ENCODE measurements at regions not wholly inside any gene's neighbourhood (a gene's known extent, or its start where the extent isn't known, plus 50 kb on each side); places are given as distances from the start of the nearest gene placed in this dataset.

DNA sequence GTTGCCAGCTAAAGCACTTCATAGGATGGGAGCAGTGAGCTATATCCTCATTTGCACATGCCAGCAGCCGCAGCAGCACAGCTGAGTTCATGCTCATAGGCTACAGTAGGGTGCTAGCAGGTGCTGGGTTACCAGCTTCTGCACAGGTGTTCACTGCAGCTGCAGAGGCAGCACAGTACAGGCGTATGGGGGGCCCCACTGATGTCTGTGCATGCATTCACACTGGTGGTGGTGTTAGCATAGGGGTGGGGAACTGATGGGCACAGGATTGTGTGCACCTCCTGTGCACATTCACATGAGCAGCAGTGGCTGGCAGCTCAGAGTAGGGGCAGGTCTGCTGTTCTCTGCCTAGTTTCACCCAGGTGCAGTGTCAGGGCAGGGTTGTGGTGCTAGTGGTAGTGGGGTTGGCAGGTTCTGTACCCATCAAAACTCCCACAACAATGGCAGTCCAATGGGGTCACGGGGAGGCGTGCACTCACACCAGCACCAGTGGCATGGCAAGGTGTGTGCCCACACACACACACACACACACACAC is 58.9 kb upstream of the IRAK1BP1 start:
- no peaks in the 10 kb centered on the region for H3K36me3 ChIP-seq (ENCODE audit: insufficient read depth, low read length)
- no peak overlapping the region for H3K4me3 ChIP-seq (ENCODE audit: low read depth in 1 of 2, low read length in 2 of 2)
- H3K79me2 ChIP-seq (ENCODE audit: insufficient read depth, low read length): no peaks in the 10 kb centered on the region
- no peak overlapping the region for H2AFZ ChIP-seq (ENCODE audit: low read depth, low read length)
- H3K27ac ChIP-seq (ENCODE audit: low read length): no peak overlapping the region
- no peaks in the 10 kb centered on the region for H3K9me3 ChIP-seq (ENCODE audit: insufficient read depth, low read length, severe bottlenecking)
- H3K4me1 ChIP-seq (ENCODE audit: insufficient read depth, low read length): no peaks in the 10 kb centered on the region
- no peak for DNase-seq
- no peak for ATAC-seq (ENCODE audit: insufficient read depth, low read depth)
- no peaks in the 10 kb centered on the region for H4K20me1 ChIP-seq (ENCODE audit: insufficient read depth, low read length)
- no peak overlapping the region for H3K4me2 ChIP-seq (ENCODE audit: insufficient read depth, low read length)
- no peak overlapping the region for H3K9ac ChIP-seq (ENCODE audit: low read depth, low read length)
- H3K27me3 ChIP-seq (ENCODE audit: insufficient read depth, low read length, poor library complexity): no peaks in the 10 kb centered on the region
- TF ChIP-seq CTCF (IDR thresholded peaks at IDR 0.05; ENCODE audit: borderline replicate concordance, extremely low read depth, low read length, poor library complexity, severe bottlenecking) (no peak), EZH2 (IDR thresholded peaks at IDR 0.05; ENCODE audit: borderline replicate concordance, low read depth, low read length, severe bottlenecking) (no peak)

DNA sequence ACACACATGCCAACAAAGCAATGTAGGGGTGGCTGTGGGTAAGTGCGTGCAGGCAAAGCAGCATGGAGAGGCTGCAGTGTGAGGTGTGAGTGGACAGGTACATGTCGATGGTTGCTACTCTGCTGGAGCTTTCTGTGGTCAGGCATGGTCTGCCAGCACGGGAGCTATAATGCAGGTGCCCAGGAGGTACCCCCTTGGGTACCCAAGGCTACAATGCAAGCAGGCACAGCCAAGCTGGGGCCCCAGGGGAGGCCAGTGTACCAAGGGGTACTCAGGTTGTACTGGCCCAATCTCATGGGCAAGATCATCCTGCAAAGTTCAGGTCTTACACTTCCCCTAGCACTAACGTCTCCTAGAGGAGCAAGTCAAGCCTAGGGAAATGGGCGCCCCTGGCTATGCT is 58.4 kb upstream of the IRAK1BP1 start:
- ATAC-seq (ENCODE audit: insufficient read depth, low read depth) (no peak), DNase-seq (no peak)
- Histone ChIP-seq H3K36me3 (ENCODE audit: insufficient read depth, low read length) (no peaks in the 10 kb centered on the region), H4K20me1 (ENCODE audit: insufficient read depth, low read length) (no peaks in the 10 kb centered on the region), H3K27ac (ENCODE audit: low read length) (no peak overlapping the region), H2AFZ (ENCODE audit: low read depth, low read length) (no peak overlapping the region), H3K4me1 (ENCODE audit: insufficient read depth, low read length) (no peaks in the 10 kb centered on the region), H3K4me3 (ENCODE audit: low read depth in 1 of 2, low read length in 2 of 2) (no peak overlapping the region), H3K27me3 (ENCODE audit: insufficient read depth, low read length, poor library complexity) (no peaks in the 10 kb centered on the region), H3K9ac (ENCODE audit: low read depth, low read length) (no peak overlapping the region), H3K79me2 (ENCODE audit: insufficient read depth, low read length) (no peaks in the 10 kb centered on the region), H3K9me3 (ENCODE audit: insufficient read depth, low read length, severe bottlenecking) (no peaks in the 10 kb centered on the region), H3K4me2 (ENCODE audit: insufficient read depth, low read length) (no peak overlapping the region)
- TF ChIP-seq CTCF (IDR thresholded peaks at IDR 0.05; ENCODE audit: borderline replicate concordance, extremely low read depth, low read length, poor library complexity, severe bottlenecking): no peak
- no peak for TF ChIP-seq EZH2 (IDR thresholded peaks at IDR 0.05; ENCODE audit: borderline replicate concordance, low read depth, low read length, severe bottlenecking)

DNA sequence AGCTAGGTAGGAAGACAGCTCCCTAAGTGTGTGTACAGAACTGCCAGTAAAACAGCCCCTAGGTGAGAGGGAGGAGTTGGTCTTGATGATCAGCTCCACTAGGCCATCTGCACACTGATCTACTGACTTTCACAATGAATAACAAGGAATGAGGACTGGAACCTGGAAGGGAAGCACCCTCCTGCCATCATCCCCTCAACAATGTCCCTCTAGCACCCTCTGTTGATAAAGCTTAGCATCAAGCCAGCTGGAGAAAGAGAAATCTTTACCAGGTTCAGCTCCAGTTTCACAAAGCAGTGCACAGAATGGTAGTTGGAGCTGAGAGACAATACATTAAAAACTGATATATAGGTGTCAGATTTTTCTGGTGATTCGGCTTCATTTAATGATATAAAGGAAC is 57.2 kb upstream of the IRAK1BP1 start:
- Histone ChIP-seq H4K20me1 (ENCODE audit: insufficient read depth, low read length) (no peaks in the 10 kb centered on the region), H3K4me2 (ENCODE audit: insufficient read depth, low read length) (no peak overlapping the region), H3K4me3 (ENCODE audit: low read depth in 1 of 2, low read length in 2 of 2) (no peak overlapping the region), H3K36me3 (ENCODE audit: insufficient read depth, low read length) (no peaks in the 10 kb centered on the region), H3K79me2 (ENCODE audit: insufficient read depth, low read length) (no peaks in the 10 kb centered on the region), H3K4me1 (ENCODE audit: insufficient read depth, low read length) (no peaks in the 10 kb centered on the region), H3K27me3 (ENCODE audit: insufficient read depth, low read length, poor library complexity) (no peaks in the 10 kb centered on the region), H3K27ac (ENCODE audit: low read length) (no peak overlapping the region), H3K9me3 (ENCODE audit: insufficient read depth, low read length, severe bottlenecking) (no peaks in the 10 kb centered on the region), H2AFZ (ENCODE audit: low read depth, low read length) (no peak overlapping the region), H3K9ac (ENCODE audit: low read depth, low read length) (no peak overlapping the region)
- TF ChIP-seq CTCF (IDR thresholded peaks at IDR 0.05; ENCODE audit: borderline replicate concordance, extremely low read depth, low read length, poor library complexity, severe bottlenecking) (peak; percentile 72), EZH2 (IDR thresholded peaks at IDR 0.05; ENCODE audit: borderline replicate concordance, low read depth, low read length, severe bottlenecking) (no peak)
- DNase-seq (no peak), ATAC-seq (ENCODE audit: insufficient read depth, low read depth) (peak; percentile 58; the same call in 2 of the 3 replicates)

- Histone ChIP-seq H4K20me1 (ENCODE audit: insufficient read depth, low read length) (no peaks in the 10 kb centered on the region), H3K27ac (ENCODE audit: low read length) (no peak overlapping the region)
Measured at GRCh38 chr6:78810698-78811097, 56.7 kb upstream of the IRAK1BP1 start.

More at GRCh38 chr6:78810698-78811097, 56.7 kb upstream of the IRAK1BP1 start:
- no peaks in the 10 kb centered on the region for H3K79me2 ChIP-seq (ENCODE audit: insufficient read depth, low read length)
- ATAC-seq (ENCODE audit: insufficient read depth, low read depth) (no peak), DNase-seq (no peak)
- no peak overlapping the region for H3K4me3 ChIP-seq (ENCODE audit: low read depth in 1 of 2, low read length in 2 of 2)
- no peaks in the 10 kb centered on the region for H3K36me3 ChIP-seq (ENCODE audit: insufficient read depth, low read length)
- H3K9ac ChIP-seq (ENCODE audit: low read depth, low read length): no peak overlapping the region
- TF ChIP-seq EZH2 (IDR thresholded peaks at IDR 0.05; ENCODE audit: borderline replicate concordance, low read depth, low read length, severe bottlenecking) (no peak), CTCF (IDR thresholded peaks at IDR 0.05; ENCODE audit: borderline replicate concordance, extremely low read depth, low read length, poor library complexity, severe bottlenecking) (no peak)
- no peaks in the 10 kb centered on the region for H3K27me3 ChIP-seq (ENCODE audit: insufficient read depth, low read length, poor library complexity)
- no peak overlapping the region for H2AFZ ChIP-seq (ENCODE audit: low read depth, low read length)
- H3K4me1 ChIP-seq (ENCODE audit: insufficient read depth, low read length): no peaks in the 10 kb centered on the region
- H3K9me3 ChIP-seq (ENCODE audit: insufficient read depth, low read length, severe bottlenecking): no peaks in the 10 kb centered on the region
- no peak overlapping the region for H3K4me2 ChIP-seq (ENCODE audit: insufficient read depth, low read length)

All from DND-41 (cell line).